NCI-H2081 (cell line): ENCODE measurements at regions not wholly inside any gene's neighbourhood (a gene's known extent, or its start where the extent isn't known, plus 50 kb on each side); places are given as distances from the start of the nearest gene placed in this dataset.
A peak's percentile ranks its signal among the peaks of the same experiment; 100 is the strongest.

Experiments
- DNase-seq, 2 experiments: peaks; one replicate each; lab custom pipeline; 2025; lab: John Stamatoyannopoulos, UW

- no peak for DNase-seq
Measured at GRCh38 chr18:45378308-45378707, 237.0 kb upstream of the SLC14A2 start.

- no peak for DNase-seq
Measured at GRCh38 chr18:45378933-45379332, 236.3 kb upstream of the SLC14A2 start.

GRCh38 chr18:45379903-45380302 lies 235.4 kb upstream of the SLC14A2 start:
- no peak for DNase-seq

- no peak for DNase-seq
Measured at GRCh38 chr18:45381282-45381681, 234.0 kb upstream of the SLC14A2 start.

GRCh38 chr18:45383228-45383627 lies 232.0 kb upstream of the SLC14A2 start:
- DNase-seq, result no peak

GRCh38 chr18:45384137-45384961 lies 230.9 kb upstream of the SLC14A2 start:
- peak; percentile 61 to 72 for DNase-seq

GRCh38 chr18:45384962-45385315 lies 230.3 kb upstream of the SLC14A2 start:
- DNase-seq, result peak in 1 of 2 experiments; percentile 24

- peak; percentile 66 to 75 for DNase-seq
Measured at GRCh38 chr18:45386041-45386655, 229.1 kb upstream of the SLC14A2 start.

GRCh38 chr18:45387229-45387628 lies 228.0 kb upstream of the SLC14A2 start:
- DNase-seq, result no peak

GRCh38 chr18:45398448-45398847 lies 216.8 kb upstream of the SLC14A2 start:
- DNase-seq, result no peak

GRCh38 chr18:45399146-45399545 lies 216.1 kb upstream of the SLC14A2 start:
- DNase-seq, result no peak

GRCh38 chr18:45399643-45400042 lies 215.6 kb upstream of the SLC14A2 start:
- no peak for DNase-seq

GRCh38 chr18:45402485-45403056 lies 212.7 kb upstream of the SLC14A2 start:
- no peak for DNase-seq

- no peak for DNase-seq
Measured at GRCh38 chr18:45403341-45404049, 211.8 kb upstream of the SLC14A2 start.

GRCh38 chr18:45408218-45408617 lies 207.1 kb upstream of the SLC14A2 start:
- DNase-seq, result peak in 1 of 2 experiments; percentile 9

- no peak for DNase-seq
Measured at GRCh38 chr18:45409971-45410370, 205.3 kb upstream of the SLC14A2 start.

- no peak for DNase-seq
Measured at GRCh38 chr18:45412577-45412976, 202.7 kb upstream of the SLC14A2 start.

GRCh38 chr18:45413180-45413836 lies 202.0 kb upstream of the SLC14A2 start:
- DNase-seq, result no peak

- peak; percentile 80 to 92 for DNase-seq
Measured at GRCh38 chr18:45415614-45416013, 199.7 kb upstream of the SLC14A2 start.

- peak; percentile 81 to 94 for DNase-seq
Measured at GRCh38 chr18:45416168-45416567, 199.1 kb upstream of the SLC14A2 start.

- DNase-seq, result no peak
Measured at GRCh38 chr18:45417392-45417791, 197.9 kb upstream of the SLC14A2 start.

GRCh38 chr18:45423659-45424058 lies 191.6 kb upstream of the SLC14A2 start:
- peak; percentile 19 to 62 for DNase-seq
